ENCODE measurements at regions not wholly inside any gene's neighbourhood (a gene's known extent, or its start where the extent isn't known, plus 50 kb on each side); places are given as distances from the start of the nearest gene placed in this dataset.
"Not testable (repeated sequence)": the region's sequence is repeated elsewhere in the genome, so short reads cannot be mapped to it uniquely, and the experiment has no call there.

- intact Hi-C loops (cut with DNase I) = no loop called here
- no peak for DNase-seq (ENCODE audit: low spot score)
These were observed 223.8 kb downstream of the SATB1 start for GRCh38 chr3:18201315-18201714.

GRCh38 chr3:18199757-18200156 lies 225.4 kb downstream of the SATB1 start:
- intact Hi-C loops (cut with DNase I) = no loop called here

GRCh38 chr3:18195836-18196235 lies 229.3 kb downstream of the SATB1 start:
- intact Hi-C loops (cut with DNase I) = no loop called here
- no peak for DNase-seq (ENCODE audit: low spot score)

More at GRCh38 chr3:18199757-18200156, 225.4 kb downstream of the SATB1 start:
- DNase-seq (ENCODE audit: low spot score) = no peak

GRCh38 chr3:18194431-18194830 lies 230.7 kb downstream of the SATB1 start:
- no peak for DNase-seq (ENCODE audit: low spot score)
- intact Hi-C loops (cut with DNase I) = no loop called here

- intact Hi-C loops (cut with DNase I) = no loop called here
- no peak for DNase-seq (ENCODE audit: low spot score)
These were observed 234.5 kb downstream of the SATB1 start for GRCh38 chr3:18190646-18191045.

- DNase-seq (ENCODE audit: low spot score) = no peak
- intact Hi-C loops (cut with DNase I) = no loop called here
These were observed 235.7 kb downstream of the SATB1 start for GRCh38 chr3:18189282-18190050.

- intact Hi-C loops (cut with DNase I) = no loop called here
- DNase-seq (ENCODE audit: low spot score) = no peak
These were observed 236.6 kb downstream of the SATB1 start for GRCh38 chr3:18188491-18188890.

GRCh38 chr3:18185624-18186023 lies 239.5 kb downstream of the SATB1 start:
- DNase-seq (ENCODE audit: low spot score) = no peak
- intact Hi-C loops (cut with DNase I) = no loop called here

- DNase-seq (ENCODE audit: low spot score); intact Hi-C loops (cut with DNase I): not testable (repeated sequence)
These were observed 242.2 kb downstream of the SATB1 start for GRCh38 chr3:18182923-18183322.

- DNase-seq (ENCODE audit: low spot score) = no peak
- intact Hi-C loops (cut with DNase I) = no loop called here
These were observed 245.6 kb downstream of the SATB1 start for GRCh38 chr3:18179521-18179920.

- DNase-seq (ENCODE audit: low spot score) = no peak
- intact Hi-C loops (cut with DNase I) = no loop called here
These were observed 247.9 kb downstream of the SATB1 start for GRCh38 chr3:18177271-18177670.

GRCh38 chr3:18173891-18174290 lies 251.2 kb downstream of the SATB1 start:
- intact Hi-C loops (cut with DNase I); DNase-seq (ENCODE audit: low spot score): not testable (repeated sequence)

GRCh38 chr3:18159681-18160080 lies 265.5 kb downstream of the SATB1 start:
- intact Hi-C loops (cut with DNase I) = no loop called here
- no peak for DNase-seq (ENCODE audit: low spot score)

GRCh38 chr3:18153571-18154173 lies 271.5 kb downstream of the SATB1 start:
- intact Hi-C loops (cut with DNase I) = no loop called here
- no peak for DNase-seq (ENCODE audit: low spot score)

GRCh38 chr3:18151199-18151598 lies 273.9 kb downstream of the SATB1 start:
- intact Hi-C loops (cut with DNase I) = no loop called here
- no peak for DNase-seq (ENCODE audit: low spot score)

GRCh38 chr3:18149935-18150334 lies 275.2 kb downstream of the SATB1 start:
- intact Hi-C loops (cut with DNase I) = no loop called here
- no peak for DNase-seq (ENCODE audit: low spot score)

GRCh38 chr3:18149386-18149785 lies 275.8 kb downstream of the SATB1 start:
- no peak for DNase-seq (ENCODE audit: low spot score)
- intact Hi-C loops (cut with DNase I) = no loop called here

- intact Hi-C loops (cut with DNase I) = no loop called here
- DNase-seq (ENCODE audit: low spot score) = no peak
These were observed 280.6 kb downstream of the SATB1 start for GRCh38 chr3:18144571-18144970.

GRCh38 chr3:18143258-18143780 lies 281.8 kb downstream of the SATB1 start:
- intact Hi-C loops (cut with DNase I) = no loop called here
- DNase-seq (ENCODE audit: low spot score) = no peak

- intact Hi-C loops (cut with DNase I) = no loop called here
- DNase-seq (ENCODE audit: low spot score) = no peak
These were observed 287.2 kb downstream of the SATB1 start for GRCh38 chr3:18137958-18138357.

Measured in posterior vena cava (tissue), 2 donors.